ENCODE measurements at regions not wholly inside any gene's neighbourhood (a gene's known extent, or its start where the extent isn't known, plus 50 kb on each side); places are given as distances from the start of the nearest gene placed in this dataset.
A peak's percentile ranks its signal among the peaks of the same experiment; 100 is the strongest.

DNA sequence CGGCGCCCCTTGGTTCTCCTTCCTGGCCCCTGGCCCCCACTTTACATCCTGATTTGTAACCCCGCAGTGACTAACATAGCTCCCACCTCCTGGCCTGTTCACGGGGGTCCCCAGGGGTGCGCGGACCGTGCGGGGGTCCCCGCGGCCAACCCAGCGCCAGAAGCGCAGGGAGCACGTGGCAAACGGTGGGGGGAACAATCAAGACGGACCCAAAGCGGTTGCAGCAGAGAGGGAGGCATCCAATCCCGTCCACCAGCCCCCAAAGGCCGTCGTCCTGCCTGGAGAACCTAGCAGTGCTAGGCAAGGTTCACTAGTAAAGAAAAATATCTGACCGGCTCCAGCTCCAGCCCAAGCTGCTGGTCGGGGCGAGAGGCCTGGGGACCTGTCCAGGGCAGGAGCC, 201.5 kb downstream of the AUH start:
- peaks cover 0 to 2% (median 0%) of the 10 kb centered on the region in 7 donors for H3K9me3 Mint-ChIP-seq
- ATAC-seq (ENCODE audit: low read depth in 2 of 2) (no peak), DNase-seq (no peak)
- Histone ChIP-seq H3K9me3 (ENCODE audit: control insufficient read depth in 2 of 2, low read length in 2 of 2) (no peaks in the 10 kb centered on the region), H3K36me3 (ENCODE audit: control insufficient read depth, insufficient read depth, low read length) (no peaks in the 10 kb centered on the region), H3K4me3 (ENCODE audit: low read depth, low read length) (no peak overlapping the region), H3K27me3 (ENCODE audit: control insufficient read depth, insufficient read depth, low read length) (no peaks in the 10 kb centered on the region), H3K27ac (ENCODE audit: insufficient read depth, low read length, poor library complexity, severe bottlenecking) (no peak overlapping the region), H3K4me1 (ENCODE audit: control insufficient read depth, insufficient read depth, low read length, poor library complexity, severe bottlenecking) (peaks cover 20% of the 10 kb centered on the region)
- H3K27me3 Mint-ChIP-seq: no peaks in the 10 kb centered on the region
- no peak overlapping the region for H3K4me3 Mint-ChIP-seq
- H3K4me1 Mint-ChIP-seq: peaks cover 9 to 26% (median 21%) of the 10 kb centered on the region in 4 donors
- no peak overlapping the region for H3K27ac Mint-ChIP-seq
- no peaks in the 10 kb centered on the region for H3K36me3 Mint-ChIP-seq

- peak overlapping the region in 1 of 4 donors; percentile 54 for H3K4me3 Mint-ChIP-seq
These were observed 200.9 kb downstream of the AUH start for GRCh38 chr9:91160599-91161464.

DNA sequence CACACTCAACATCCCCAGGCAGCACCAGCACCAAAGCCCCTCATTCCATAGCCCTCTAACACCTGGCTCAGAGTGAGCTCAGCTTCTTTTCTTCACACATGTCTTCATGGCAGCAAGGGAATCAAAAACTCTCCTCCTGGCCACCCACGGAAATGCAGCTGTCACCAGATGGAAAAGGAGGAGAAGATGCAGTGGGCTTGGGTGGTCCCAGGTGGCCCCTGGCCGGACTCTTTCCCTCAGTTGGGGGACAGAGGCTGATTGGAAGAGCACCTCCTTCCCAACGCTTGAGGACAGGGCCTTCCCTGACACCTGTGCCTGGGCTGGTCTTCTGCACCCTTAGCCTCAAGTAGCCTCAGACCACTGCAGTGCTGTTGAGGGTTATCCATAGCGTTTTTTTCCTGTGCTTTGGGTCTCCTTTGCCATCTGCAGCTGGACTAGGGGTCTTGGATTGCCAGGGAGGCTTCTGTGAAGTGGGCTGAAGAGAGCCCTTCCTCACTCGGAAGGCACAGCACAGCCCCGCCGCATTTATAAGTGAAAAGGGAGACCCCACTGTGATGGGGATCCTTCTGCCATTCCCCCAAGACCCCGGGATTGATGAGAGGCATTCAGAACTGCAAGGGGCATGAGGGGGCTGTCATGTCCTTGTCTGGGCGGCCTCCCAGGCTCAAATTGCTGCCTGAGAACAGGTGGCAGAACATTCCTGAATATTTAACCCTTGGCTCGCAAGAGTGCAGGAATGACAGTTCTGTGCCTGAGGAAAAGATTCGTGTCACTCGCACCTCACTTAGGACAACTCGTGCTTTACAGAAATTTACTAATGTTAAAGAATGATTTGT, 200.0 kb downstream of the AUH start:
- H3K36me3 Mint-ChIP-seq: no peaks in the 10 kb centered on the region
- no peaks in the 10 kb centered on the region for H3K9me3 Mint-ChIP-seq
- no peaks in the 10 kb centered on the region for H3K27me3 Mint-ChIP-seq
- DNase-seq: no peak
- H3K4me1 Mint-ChIP-seq: peaks cover 9 to 26% (median 21%) of the 10 kb centered on the region in 4 donors
- Histone ChIP-seq H3K9me3 (ENCODE audit: control insufficient read depth in 2 of 2, low read length in 2 of 2) (no peaks in the 10 kb centered on the region), H3K27me3 (ENCODE audit: control insufficient read depth, insufficient read depth, low read length) (no peaks in the 10 kb centered on the region), H3K27ac (ENCODE audit: insufficient read depth, low read length, poor library complexity, severe bottlenecking) (no peak overlapping the region), H3K4me3 (ENCODE audit: low read depth, low read length) (no peak overlapping the region), H3K36me3 (ENCODE audit: control insufficient read depth, insufficient read depth, low read length) (no peaks in the 10 kb centered on the region), H3K4me1 (ENCODE audit: control insufficient read depth, insufficient read depth, low read length, poor library complexity, severe bottlenecking) (peaks cover 20% of the 10 kb centered on the region)
- peak overlapping the region in 2 of 3 donors; percentile 73 to 86 for H3K27ac Mint-ChIP-seq
- no peak for ATAC-seq (ENCODE audit: low read depth in 2 of 2)
- H3K4me3 Mint-ChIP-seq: peak overlapping the region in 3 of 4 donors; percentile 42 to 70 (median 54)

More at GRCh38 chr9:91160599-91161464, 200.9 kb downstream of the AUH start:
- no peak overlapping the region for H3K27ac ChIP-seq (ENCODE audit: insufficient read depth, low read length, poor library complexity, severe bottlenecking)
- DNase-seq: no peak
- no peaks in the 10 kb centered on the region for H3K27me3 ChIP-seq (ENCODE audit: control insufficient read depth, insufficient read depth, low read length)
- no peak for ATAC-seq (ENCODE audit: low read depth in 2 of 2)
- Mint-ChIP-seq H3K27ac (peak overlapping the region in 1 of 3 donors; percentile 73), H3K9me3 (peaks cover 0 to 2% (median 0%) of the 10 kb centered on the region in 7 donors), H3K4me1 (peaks cover 9 to 26% (median 21%) of the 10 kb centered on the region in 4 donors), H3K27me3 (no peaks in the 10 kb centered on the region), H3K36me3 (no peaks in the 10 kb centered on the region)
- no peak overlapping the region for H3K4me3 ChIP-seq (ENCODE audit: low read depth, low read length)
- no peaks in the 10 kb centered on the region for H3K36me3 ChIP-seq (ENCODE audit: control insufficient read depth, insufficient read depth, low read length)
- H3K4me1 ChIP-seq (ENCODE audit: control insufficient read depth, insufficient read depth, low read length, poor library complexity, severe bottlenecking): peaks cover 20% of the 10 kb centered on the region
- H3K9me3 ChIP-seq (ENCODE audit: control insufficient read depth in 2 of 2, low read length in 2 of 2): no peaks in the 10 kb centered on the region

- H3K4me3 ChIP-seq (ENCODE audit: low read depth, low read length): peak overlapping the region; percentile 26
- no peak overlapping the region for H3K27ac ChIP-seq (ENCODE audit: insufficient read depth, low read length, poor library complexity, severe bottlenecking)
- no peaks in the 10 kb centered on the region for H3K27me3 ChIP-seq (ENCODE audit: control insufficient read depth, insufficient read depth, low read length)
- no peak for ATAC-seq (ENCODE audit: low read depth in 2 of 2)
- Mint-ChIP-seq H3K27ac (peak overlapping the region; percentile 51 to 91 (median 86)), H3K4me1 (peaks cover 9 to 26% (median 21%) of the 10 kb centered on the region in 4 donors), H3K4me3 (peak overlapping the region in 2 of 4 donors; percentile 42 to 70), H3K27me3 (peaks cover 4% of the 10 kb centered on the region), H3K36me3 (no peaks in the 10 kb centered on the region), H3K9me3 (no peaks in the 10 kb centered on the region)
- no peak for DNase-seq
- H3K9me3 ChIP-seq (ENCODE audit: control insufficient read depth in 2 of 2, low read length in 2 of 2): no peaks in the 10 kb centered on the region
- H3K36me3 ChIP-seq (ENCODE audit: control insufficient read depth, insufficient read depth, low read length): no peaks in the 10 kb centered on the region
- peaks cover 20% of the 10 kb centered on the region for H3K4me1 ChIP-seq (ENCODE audit: control insufficient read depth, insufficient read depth, low read length, poor library complexity, severe bottlenecking)
These were observed 199.4 kb downstream of the AUH start for GRCh38 chr9:91162311-91162710.

DNA sequence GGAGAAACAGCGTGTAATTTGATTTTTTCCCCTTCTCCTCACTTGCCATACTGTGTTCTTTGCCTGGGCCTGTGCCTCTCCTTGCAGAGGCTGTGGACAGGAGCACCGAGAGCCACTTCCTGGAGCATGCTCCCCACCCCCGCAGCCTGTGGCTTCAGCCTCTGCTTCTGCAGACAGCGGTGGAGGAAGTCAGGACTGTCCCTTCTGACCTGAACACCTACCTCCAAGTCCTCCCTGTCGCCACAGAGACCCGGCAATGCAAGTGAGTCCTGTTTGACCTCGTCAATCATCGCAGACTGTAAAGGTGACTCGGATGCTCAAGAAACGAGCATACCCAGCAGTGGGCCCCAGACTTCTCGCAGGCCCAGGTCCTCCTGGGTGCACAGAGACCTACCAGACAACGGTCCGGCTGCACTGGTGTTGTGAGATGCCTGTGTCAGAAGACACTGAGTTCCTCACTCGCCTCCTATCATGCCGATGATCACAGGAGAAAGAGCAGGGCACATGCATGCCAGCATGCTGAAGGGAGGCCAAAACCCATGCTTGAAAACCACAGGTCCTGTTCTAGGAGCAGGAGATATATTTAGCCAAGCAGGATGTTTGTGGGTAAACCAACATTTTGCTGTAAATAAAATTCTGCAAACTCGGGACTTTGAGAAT, 198.8 kb downstream of the AUH start:
- Histone ChIP-seq H3K27ac (ENCODE audit: insufficient read depth, low read length, poor library complexity, severe bottlenecking) (no peak overlapping the region), H3K27me3 (ENCODE audit: control insufficient read depth, insufficient read depth, low read length) (no peaks in the 10 kb centered on the region), H3K9me3 (ENCODE audit: control insufficient read depth in 2 of 2, low read length in 2 of 2) (no peaks in the 10 kb centered on the region), H3K4me3 (ENCODE audit: low read depth, low read length) (peak overlapping the region; percentile 26), H3K36me3 (ENCODE audit: control insufficient read depth, insufficient read depth, low read length) (no peaks in the 10 kb centered on the region), H3K4me1 (ENCODE audit: control insufficient read depth, insufficient read depth, low read length, poor library complexity, severe bottlenecking) (peaks cover 20% of the 10 kb centered on the region)
- Mint-ChIP-seq H3K4me1 (peaks cover 9 to 26% (median 21%) of the 10 kb centered on the region in 4 donors), H3K4me3 (peak overlapping the region in 3 of 4 donors; percentile 21 to 70 (median 42)), H3K9me3 (no peaks in the 10 kb centered on the region), H3K27ac (peak overlapping the region; percentile 78 to 91 (median 86)), H3K36me3 (peaks cover under 1% of the 10 kb centered on the region), H3K27me3 (peaks cover 4% of the 10 kb centered on the region)
- DNase-seq (peak in 2 of 3 donors; percentile 3 to 49), ATAC-seq (ENCODE audit: low read depth in 2 of 2) (peak; percentile 22 to 46)

- H3K4me3 Mint-ChIP-seq: no peak overlapping the region
These were observed 198.3 kb downstream of the AUH start for GRCh38 chr9:91163444-91163772.

DNA sequence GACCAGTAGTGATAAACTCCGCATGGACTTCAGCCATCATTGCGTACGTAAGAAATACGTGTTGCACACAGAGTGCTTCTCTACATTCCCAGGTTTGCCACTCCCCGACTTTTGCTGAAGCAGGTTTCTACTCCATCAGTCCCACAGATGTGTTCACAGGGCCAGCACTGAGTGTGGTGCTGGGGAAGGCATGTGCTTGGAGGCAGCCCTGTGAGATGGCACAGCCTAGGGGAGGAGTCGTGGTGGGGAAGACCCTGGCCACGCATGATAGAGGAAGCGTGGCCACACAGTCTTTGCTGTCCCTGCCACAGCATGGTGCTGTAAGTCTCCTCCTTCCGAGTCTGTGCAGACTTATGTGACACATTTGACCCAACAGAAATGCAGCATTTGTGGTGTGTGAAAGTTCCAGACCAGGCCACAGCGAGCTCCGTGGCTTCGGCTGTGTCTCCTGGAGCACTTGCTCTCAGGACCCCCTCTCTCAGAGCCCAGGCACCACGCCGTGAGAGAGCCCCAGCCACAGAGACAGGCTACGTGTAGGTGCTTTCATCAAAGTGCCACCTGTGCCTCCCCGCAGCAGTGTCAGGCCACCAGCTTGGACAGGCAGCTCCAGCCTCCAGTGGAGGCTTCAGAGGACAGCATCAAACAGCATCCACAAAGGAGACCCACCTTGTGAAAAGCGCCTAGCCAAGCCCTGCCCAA, 197.8 kb downstream of the AUH start:
- Histone ChIP-seq H3K4me3 (ENCODE audit: low read depth, low read length) (no peak overlapping the region), H3K4me1 (ENCODE audit: control insufficient read depth, insufficient read depth, low read length, poor library complexity, severe bottlenecking) (peaks cover 20% of the 10 kb centered on the region), H3K36me3 (ENCODE audit: control insufficient read depth, insufficient read depth, low read length) (no peaks in the 10 kb centered on the region), H3K9me3 (ENCODE audit: control insufficient read depth in 2 of 2, low read length in 2 of 2) (no peaks in the 10 kb centered on the region), H3K27ac (ENCODE audit: insufficient read depth, low read length, poor library complexity, severe bottlenecking) (no peak overlapping the region), H3K27me3 (ENCODE audit: control insufficient read depth, insufficient read depth, low read length) (no peaks in the 10 kb centered on the region)
- Mint-ChIP-seq H3K9me3 (no peaks in the 10 kb centered on the region), H3K36me3 (peaks cover 3% of the 10 kb centered on the region), H3K27ac (peak overlapping the region in 1 of 3 donors; percentile 69), H3K4me3 (no peak overlapping the region), H3K4me1 (peaks cover 9 to 26% (median 21%) of the 10 kb centered on the region in 4 donors), H3K27me3 (peaks cover 4% of the 10 kb centered on the region)
- ATAC-seq (ENCODE audit: low read depth in 2 of 2) (peak; percentile 33 to 41), DNase-seq (no peak)

More at GRCh38 chr9:91163444-91163772, 198.3 kb downstream of the AUH start:
- Mint-ChIP-seq H3K27ac (peak overlapping the region in 1 of 3 donors; percentile 86), H3K27me3 (peaks cover 4% of the 10 kb centered on the region), H3K9me3 (no peaks in the 10 kb centered on the region), H3K36me3 (peaks cover 3% of the 10 kb centered on the region), H3K4me1 (peaks cover 9 to 26% (median 21%) of the 10 kb centered on the region in 4 donors)
- no peaks in the 10 kb centered on the region for H3K27me3 ChIP-seq (ENCODE audit: control insufficient read depth, insufficient read depth, low read length)
- no peaks in the 10 kb centered on the region for H3K36me3 ChIP-seq (ENCODE audit: control insufficient read depth, insufficient read depth, low read length)
- H3K4me1 ChIP-seq (ENCODE audit: control insufficient read depth, insufficient read depth, low read length, poor library complexity, severe bottlenecking): peaks cover 20% of the 10 kb centered on the region
- ATAC-seq (ENCODE audit: low read depth in 2 of 2) (no peak), DNase-seq (no peak)
- no peak overlapping the region for H3K4me3 ChIP-seq (ENCODE audit: low read depth, low read length)
- no peaks in the 10 kb centered on the region for H3K9me3 ChIP-seq (ENCODE audit: control insufficient read depth in 2 of 2, low read length in 2 of 2)
- H3K27ac ChIP-seq (ENCODE audit: insufficient read depth, low read length, poor library complexity, severe bottlenecking): no peak overlapping the region
